ENCODE measurements at regions not wholly inside any gene's neighbourhood (a gene's known extent, or its start where the extent isn't known, plus 50 kb on each side); places are given as distances from the start of the nearest gene placed in this dataset.
A peak's percentile ranks its signal among the peaks of the same experiment; 100 is the strongest.

- Histone ChIP-seq H4K20me1 (ENCODE audit: control insufficient read depth, insufficient read depth, low read length, poor library complexity, severe bottlenecking) (no peaks in the 10 kb centered on the region), H3K4me2 (replicated peaks; ENCODE audit: low read depth, low read length, poor library complexity, severe bottlenecking) (no peak overlapping the region), H3K9me3 (ENCODE audit: control extremely low read depth in 1 of 3, control insufficient read depth in 2 of 3, insufficient read depth in 1 of 3, low read length in 2 of 3) (no peaks in the 10 kb centered on the region), H3K27me3 (replicated peaks in 1 of 4; ENCODE audit: control extremely low read depth in 1 of 4, control insufficient read depth in 3 of 4, insufficient read depth in 4 of 4, low read length in 3 of 4) (no peaks in the 10 kb centered on the region), H2AFZ (ENCODE audit: insufficient read depth, low read depth, low read length, poor library complexity, severe bottlenecking) (no peak overlapping the region), H3K4me1 (ENCODE audit: control insufficient read depth in 2 of 2, insufficient read depth in 2 of 2, low read length in 2 of 2) (peaks cover 0 to 8% of the 10 kb centered on the region in 2 donors), H3K27ac (ENCODE audit: low read length in 2 of 2) (no peak overlapping the region), H3K36me3 (replicated peaks in 1 of 2; ENCODE audit: control extremely low read depth in 1 of 2, control insufficient read depth in 1 of 2, extremely low read depth in 1 of 2, insufficient read depth in 2 of 2, low read length in 1 of 2) (no peaks in the 10 kb centered on the region), H3K9ac (ENCODE audit: low read length) (no peak overlapping the region), H3K4me3 (ENCODE audit: control extremely low read depth in 1 of 5, extremely low read depth in 1 of 5, insufficient read depth in 1 of 5, low read depth in 2 of 5, low read length in 4 of 5) (no peak overlapping the region), H3K79me2 (ENCODE audit: control insufficient read depth, insufficient read depth, low read length) (no peaks in the 10 kb centered on the region)
- Mint-ChIP-seq H3K4me3 (no peak overlapping the region), H3K4me1 (peaks cover 13% of the 10 kb centered on the region), H3K9me3 (ENCODE audit: insufficient read depth) (no peaks in the 10 kb centered on the region), H3K27me3 (no peaks in the 10 kb centered on the region), H3K27ac (no peak overlapping the region)
- no peak for TF ChIP-seq EZH2 (IDR thresholded peaks at IDR 0.05; ENCODE audit: borderline replicate concordance, insufficient read depth, low read depth, low read length, poor library complexity, severe bottlenecking)
- DNase-seq (no peak), ATAC-seq (ENCODE audit: low read depth) (no peak)
- CTCF ChIA-PET, result interaction anchor here (0.9 kb wide), 1 partner anchor 313 kb away, joined by 3 read pairs; no protein-coding TSS in a partner anchor
- POLR2A ChIA-PET, result no interaction called here
- intact Hi-C loops (cut with micrococcal nuclease), result no loop called here
- WGBS (ENCODE audit: insufficient coverage), result 95% methylated on average over 9 of the region's 11 CpGs
Observed at GRCh38 chr17:13909901-13910519, 159.3 kb upstream of the COX10 start.

GRCh38 chr17:13917634-13918033 lies 151.7 kb upstream of the COX10 start:
- H3K36me3 ChIP-seq (replicated peaks in 1 of 2; ENCODE audit: control extremely low read depth in 1 of 2, control insufficient read depth in 1 of 2, extremely low read depth in 1 of 2, insufficient read depth in 2 of 2, low read length in 1 of 2), result no peaks in the 10 kb centered on the region
- POLR2A ChIA-PET, result interaction anchor here (0.7 to 1.1 kb wide), 2 partner anchors 14 to 888 kb away, joined by 3 to 6 read pairs; no protein-coding TSS in a partner anchor
- H3K27ac ChIP-seq (ENCODE audit: low read length in 2 of 2), result peak overlapping the region; percentile 26 to 76
- peak overlapping the region in 1 of 5 experiments; percentile 32 for H3K4me3 ChIP-seq (ENCODE audit: control extremely low read depth in 1 of 5, extremely low read depth in 1 of 5, insufficient read depth in 1 of 5, low read depth in 2 of 5, low read length in 4 of 5)
- H3K27me3 ChIP-seq (replicated peaks in 1 of 4; ENCODE audit: control extremely low read depth in 1 of 4, control insufficient read depth in 3 of 4, insufficient read depth in 4 of 4, low read length in 3 of 4), result no peaks in the 10 kb centered on the region
- H3K9ac ChIP-seq (ENCODE audit: low read length), result peak overlapping the region; percentile 36
- ATAC-seq (ENCODE audit: low read depth) (peak; percentile 76), DNase-seq (peak; percentile 61)
- H3K4me2 ChIP-seq (replicated peaks; ENCODE audit: low read depth, low read length, poor library complexity, severe bottlenecking), result peak overlapping the region; percentile 53
- Mint-ChIP-seq H3K4me3 (peak overlapping the region; percentile 69), H3K27ac (peak overlapping the region; percentile 80), H3K9me3 (ENCODE audit: insufficient read depth) (no peaks in the 10 kb centered on the region), H3K4me1 (peaks cover 72% of the 10 kb centered on the region), H3K27me3 (no peaks in the 10 kb centered on the region)
- no peaks in the 10 kb centered on the region for H3K9me3 ChIP-seq (ENCODE audit: control extremely low read depth in 1 of 3, control insufficient read depth in 2 of 3, insufficient read depth in 1 of 3, low read length in 2 of 3)
- no peaks in the 10 kb centered on the region for H3K79me2 ChIP-seq (ENCODE audit: control insufficient read depth, insufficient read depth, low read length)
- peaks cover 56 to 70% of the 10 kb centered on the region in 2 donors for H3K4me1 ChIP-seq (ENCODE audit: control insufficient read depth in 2 of 2, insufficient read depth in 2 of 2, low read length in 2 of 2)
- no peak overlapping the region for H2AFZ ChIP-seq (ENCODE audit: insufficient read depth, low read depth, low read length, poor library complexity, severe bottlenecking)
- H4K20me1 ChIP-seq (ENCODE audit: control insufficient read depth, insufficient read depth, low read length, poor library complexity, severe bottlenecking), result no peaks in the 10 kb centered on the region
- CTCF ChIA-PET, result interaction anchor here (1.5 to 2.6 kb wide), 2 partner anchors 12 to 14 kb away, joined by 3 to 7 read pairs; no protein-coding TSS in a partner anchor
- TF ChIP-seq EZH2 (IDR thresholded peaks at IDR 0.05; ENCODE audit: borderline replicate concordance, insufficient read depth, low read depth, low read length, poor library complexity, severe bottlenecking) (no peak), CTCF (IDR thresholded peaks at IDR 0.05) (no peak)
- intact Hi-C loops (cut with micrococcal nuclease), result loop anchor here (2.0 kb wide), 1 partner anchor 13 kb away; no protein-coding TSS in a partner anchor

Data from B cell (primary cell).